WTC11 (cell line): ENCODE measurements at regions not wholly inside any gene's neighbourhood (a gene's known extent, or its start where the extent isn't known, plus 50 kb on each side); places are given as distances from the start of the nearest gene placed in this dataset.

Experiments
- ATAC-seq: fragments of 200-7000 bp; cut with Tn5 transposase; 2 replicates; pipeline ENCODE4 v1.10.0; 2021; ENCODE audit warnings: mild to moderate bottlenecking, moderate library complexity
- CTCF ChIA-PET: fragments of 300-600 bp; sonication (Branson Sonifier 250); formaldehyde crosslinking; loops from one replicate; lab custom pipeline; 2021; ENCODE audit warnings: antibody characterized with exemption; lab: Charles Lee
- POLR2A ChIA-PET: fragments of 350-600 bp; sonication (Branson Sonifier 250); formaldehyde crosslinking; loops from one replicate; lab custom pipeline; 2021; ENCODE audit warnings: antibody characterized with exemption; lab: Charles Lee
- DNase-seq: peaks from one replicate; pipeline ENCODE4 v3.0.0; 2021; ENCODE audit warnings: low spot score
- H3K27ac Mint-ChIP-seq: 2 replicates; pipeline ENCODE4 v1.8.0; 2021; ENCODE audit warnings: mixed read lengths
- H3K27me3 Mint-ChIP-seq: 2 replicates; pipeline ENCODE4 v1.8.0; 2021; ENCODE audit warnings: low read depth, mild to moderate bottlenecking, moderate library complexity, mixed read lengths
- H3K36me3 Mint-ChIP-seq: 2 replicates; pipeline ENCODE4 v1.8.0; 2021; ENCODE audit warnings: mixed read lengths
- H3K4me1 Mint-ChIP-seq: 2 replicates; pipeline ENCODE4 v1.8.0; 2022; ENCODE audit warnings: mixed read lengths
- H3K4me3 Mint-ChIP-seq: 2 replicates; pipeline ENCODE4 v1.8.0; 2021; ENCODE audit warnings: mild to moderate bottlenecking, moderate library complexity, mixed read lengths
- H3K9me3 Mint-ChIP-seq: 2 replicates; pipeline ENCODE4 v1.8.0; 2021; ENCODE audit warnings: mixed read lengths
- ARID4B ChIP-seq: sonication (generic); formaldehyde crosslinking; IDR thresholded peaks from 2 replicates; pipeline ENCODE4 v1.8.0; 2023; ENCODE audit warnings: missing genetic modification reagents, mild to moderate bottlenecking, borderline replicate concordance
- CREM ChIP-seq: sonication (generic); formaldehyde crosslinking; IDR thresholded peaks from 2 replicates; pipeline ENCODE4 v1.8.1; 2022; ENCODE audit warnings: mild to moderate bottlenecking, missing genetic modification reagents, moderate library complexity
- ERG ChIP-seq: fragments of 250-450 bp; sonication (Bioruptor Pico); IDR thresholded peaks from 2 replicates; pipeline ENCODE4 v1.8.0; 2021; ENCODE audit warnings: mild to moderate bottlenecking
- ESRRA ChIP-seq: sonication (generic); formaldehyde crosslinking; IDR thresholded peaks from 2 replicates; pipeline ENCODE4 v1.8.1; 2022; ENCODE audit warnings: mild to moderate bottlenecking, missing genetic modification reagents, borderline replicate concordance
- JAZF1 ChIP-seq: fragments of 250-450 bp; sonication (Bioruptor Pico); IDR thresholded peaks from 2 replicates; pipeline ENCODE4 v1.9.0; 2021; ENCODE audit warnings: moderate library complexity, mild to moderate bottlenecking, inconsistent platforms
- NR2C2 ChIP-seq: sonication (generic); formaldehyde crosslinking; IDR thresholded peaks from 2 replicates; pipeline ENCODE4 v1.8.0; 2022; ENCODE audit warnings: mild to moderate bottlenecking, missing genetic modification reagents
- SOX15 ChIP-seq: fragments of 250-450 bp; sonication (Bioruptor Pico); IDR thresholded peaks from 2 replicates; pipeline ENCODE4 v1.9.0; 2021; ENCODE audit warnings: mild to moderate bottlenecking
- STAT6 ChIP-seq: sonication (generic); formaldehyde crosslinking; conservative IDR thresholded peaks from 2 replicates; pipeline ENCODE4 v1.8.1; 2023; ENCODE audit warnings: mild to moderate bottlenecking, low read depth, missing genetic modification reagents, moderate library complexity
- ZNF121 ChIP-seq: sonication (generic); formaldehyde crosslinking; IDR thresholded peaks from 2 replicates; pipeline ENCODE4 v1.8.0; 2023; ENCODE audit warnings: missing genetic modification reagents
- ZNF532 ChIP-seq: fragments of 250-450 bp; sonication (Bioruptor Pico); IDR thresholded peaks from 2 replicates; pipeline ENCODE4 v1.9.0; 2021; ENCODE audit warnings: mild to moderate bottlenecking, borderline replicate concordance
- ZNF671 ChIP-seq: fragments of 250-450 bp; sonication (Bioruptor Pico); IDR thresholded peaks from 2 replicates; pipeline ENCODE4 v1.8.0; 2021; ENCODE audit warnings: mild to moderate bottlenecking

- POLR2A ChIA-PET = no interaction called here
- H3K4me3 Mint-ChIP-seq = no peak overlapping the region
- CTCF ChIA-PET = no interaction called here
- no peak for TF ChIP-seq ESRRA (CRISPR knock-in tag)
- no peak for TF ChIP-seq ERG
- TF ChIP-seq STAT6 (CRISPR knock-in tag) = no peak
- TF ChIP-seq ZNF532 (CRISPR knock-in tag) = no peak
- TF ChIP-seq NR2C2 (CRISPR knock-in tag) = no peak
- TF ChIP-seq ZNF121 = no peak
- no peak for TF ChIP-seq ARID4B (CRISPR knock-in tag)
- TF ChIP-seq CREM = no peak
- no peak for TF ChIP-seq SOX15
- no peaks in the 10 kb centered on the region for H3K36me3 Mint-ChIP-seq
- no peak overlapping the region for H3K27ac Mint-ChIP-seq
- ATAC-seq = no peak
- peaks cover 10% of the 10 kb centered on the region for H3K4me1 Mint-ChIP-seq
- peaks cover 4% of the 10 kb centered on the region; the same call in 1 of the 2 replicates for H3K9me3 Mint-ChIP-seq
- no peak for DNase-seq
- no peaks in the 10 kb centered on the region for H3K27me3 Mint-ChIP-seq
These were observed 244.2 kb upstream of the SATB1 start for GRCh38 chr3:18669374-18669773.

- H3K27me3 Mint-ChIP-seq = no peaks in the 10 kb centered on the region
- no peak for DNase-seq
- TF ChIP-seq ZNF671 (no peak), JAZF1 (no peak)
- ChIA-PET POLR2A (no interaction called here), CTCF (no interaction called here)
- H3K4me3 Mint-ChIP-seq = no peak overlapping the region
- H3K4me1 Mint-ChIP-seq = peaks cover 10% of the 10 kb centered on the region
- H3K27ac Mint-ChIP-seq = no peak overlapping the region
- H3K9me3 Mint-ChIP-seq = peaks cover 4% of the 10 kb centered on the region; the same call in 1 of the 2 replicates
- ATAC-seq = no peak
- no peaks in the 10 kb centered on the region for H3K36me3 Mint-ChIP-seq
These were observed 242.4 kb upstream of the SATB1 start for GRCh38 chr3:18667552-18667951.
